T-helper 17 cell (primary cell): ENCODE measurements at regions not wholly inside any gene's neighbourhood (a gene's known extent, or its start where the extent isn't known, plus 50 kb on each side); places are given as distances from the start of the nearest gene placed in this dataset.

Source experiments
- ATAC-seq: fragments of 150-1000 bp; cut with Tn5 transposase; 2 replicates; pipeline ENCODE4 v1.10.0; 2021; ENCODE audit warnings: mild to moderate bottlenecking, moderate library complexity
- DNase-seq, 3 donors: peaks; one replicate each; pipeline versions ENCODE4 v3.0.0 to v3.0.0-alpha.2; 2020 to 2021
- H3K9me3 ChIP-seq: one replicate; pipeline ENCODE4 v1.7.0; 2013; ENCODE audit warnings: low read length, mild to moderate bottlenecking; ENCODE audit not compliant: control insufficient read depth, poor library complexity, severe bottlenecking
- H3K27ac Mint-ChIP-seq: one replicate; pipeline ENCODE4 v1.8.0; 2022; ENCODE audit warnings: mild to moderate bottlenecking, moderate library complexity, mixed read lengths
- H3K27me3 Mint-ChIP-seq: one replicate; pipeline ENCODE4 v1.8.0; 2022; ENCODE audit warnings: mixed read lengths
- H3K36me3 Mint-ChIP-seq: one replicate; pipeline ENCODE4 v1.8.0; 2022; ENCODE audit warnings: low read depth, mixed read lengths
- H3K4me1 Mint-ChIP-seq: one replicate; pipeline ENCODE4 v1.8.0; 2022; ENCODE audit warnings: mild to moderate bottlenecking, mixed read lengths
- H3K4me3 Mint-ChIP-seq: one replicate; pipeline ENCODE4 v1.8.0; 2022; ENCODE audit warnings: mild to moderate bottlenecking, moderate library complexity, mixed read lengths

DNA sequence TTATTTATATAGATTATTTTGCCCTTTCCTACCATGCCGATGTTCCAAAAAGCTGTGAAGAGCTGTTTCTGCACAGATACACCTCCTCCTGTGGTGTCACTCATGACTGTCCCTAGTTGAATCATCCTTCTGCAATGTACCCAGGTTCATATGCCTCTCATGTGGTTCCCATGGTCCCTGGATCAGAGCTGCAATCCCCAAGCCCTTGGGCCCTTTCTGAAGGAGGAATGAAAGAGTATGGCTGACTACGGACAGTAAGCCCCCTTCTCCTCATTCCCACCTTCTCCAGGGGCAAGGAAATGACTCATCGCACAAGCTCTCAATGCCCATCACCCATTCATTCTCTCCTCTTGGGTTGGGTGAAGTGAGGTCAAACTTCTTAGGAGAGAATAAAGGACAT is 63.9 kb upstream of the ACVR1 start:
- Mint-ChIP-seq H3K27ac (no peak overlapping the region), H3K4me3 (no peak overlapping the region), H3K4me1 (peaks cover 13% of the 10 kb centered on the region), H3K27me3 (peaks cover 4% of the 10 kb centered on the region), H3K36me3 (no peaks in the 10 kb centered on the region)
- ATAC-seq, result no peak
- H3K9me3 ChIP-seq, result no peaks in the 10 kb centered on the region
- DNase-seq, result no peak

- no peak for ATAC-seq
- Mint-ChIP-seq H3K4me1 (peaks cover 13% of the 10 kb centered on the region), H3K27ac (no peak overlapping the region), H3K36me3 (no peaks in the 10 kb centered on the region), H3K27me3 (peaks cover 4% of the 10 kb centered on the region), H3K4me3 (no peak overlapping the region)
- no peak for DNase-seq
- no peaks in the 10 kb centered on the region for H3K9me3 ChIP-seq
These were observed 62.4 kb upstream of the ACVR1 start for GRCh38 chr2:157938556-157938955.

GRCh38 chr2:157936406-157936805 is 60.3 kb upstream of the ACVR1 start:
- Mint-ChIP-seq H3K4me1 (peaks cover 13% of the 10 kb centered on the region), H3K27me3 (peaks cover 4% of the 10 kb centered on the region), H3K36me3 (no peaks in the 10 kb centered on the region), H3K27ac (no peak overlapping the region), H3K4me3 (no peak overlapping the region)
- no peak for ATAC-seq
- DNase-seq, result no peak
- no peaks in the 10 kb centered on the region for H3K9me3 ChIP-seq

DNA sequence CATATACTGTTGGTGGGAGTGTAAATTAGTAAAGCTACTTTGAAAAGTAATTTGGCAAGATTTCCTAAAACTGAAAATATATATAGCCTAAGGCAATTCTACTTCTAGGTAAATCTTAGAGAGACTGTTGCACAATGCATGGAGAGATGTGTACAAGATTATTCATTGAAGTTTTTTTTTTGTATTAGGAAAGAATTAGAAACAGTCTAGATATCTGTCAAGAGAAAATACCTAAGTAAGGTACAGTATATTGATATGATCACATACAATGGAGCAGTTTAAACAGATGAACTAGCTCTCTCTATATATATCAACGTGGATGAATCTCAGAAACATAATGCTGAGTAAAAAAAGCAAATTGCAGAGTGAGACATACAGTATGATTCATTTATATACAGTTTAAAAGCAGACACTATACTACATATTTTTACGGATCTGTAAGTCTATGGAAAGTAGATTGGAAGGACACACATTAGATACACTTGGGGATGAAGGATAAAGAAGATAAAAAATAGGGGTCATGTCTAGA is 59.3 kb upstream of the ACVR1 start:
- Mint-ChIP-seq H3K4me3 (no peak overlapping the region), H3K4me1 (peaks cover 13% of the 10 kb centered on the region), H3K27ac (no peak overlapping the region), H3K36me3 (no peaks in the 10 kb centered on the region), H3K27me3 (peaks cover 4% of the 10 kb centered on the region)
- DNase-seq (no peak), ATAC-seq (no peak)
- H3K9me3 ChIP-seq, result no peaks in the 10 kb centered on the region

DNA sequence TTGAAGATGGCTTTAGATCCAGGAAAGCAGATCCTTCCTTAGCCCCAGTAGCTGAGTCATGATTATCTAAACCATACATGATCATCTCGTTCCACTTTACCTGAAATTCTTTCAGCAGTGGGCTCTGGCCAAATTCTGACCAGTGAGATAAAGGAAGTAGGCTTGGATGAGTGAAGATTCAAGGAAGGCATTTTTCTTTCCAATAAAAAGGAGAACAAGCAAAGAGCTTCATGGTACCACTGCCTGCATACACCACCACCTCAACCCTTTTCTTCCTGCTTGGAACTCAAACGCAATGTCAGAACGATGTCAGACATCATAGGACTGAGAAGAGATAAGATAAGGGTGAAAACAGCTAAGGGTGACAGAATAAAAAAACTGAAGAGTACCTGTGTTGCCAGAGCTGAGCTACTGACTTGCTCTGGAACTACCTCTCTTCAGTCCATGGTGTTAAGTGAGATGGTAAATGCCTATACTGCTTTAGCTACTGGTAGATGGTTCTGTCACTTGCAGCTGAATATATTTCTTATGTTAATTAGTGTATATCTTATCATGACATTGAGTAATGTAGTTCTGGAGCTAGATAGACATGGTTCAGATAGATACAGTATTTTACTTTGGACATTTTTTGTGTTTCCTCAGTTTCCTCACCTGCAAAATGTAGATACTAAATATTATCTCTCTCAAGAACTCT is 58.7 kb upstream of the ACVR1 start:
- DNase-seq (no peak), ATAC-seq (no peak)
- Mint-ChIP-seq H3K27ac (no peak overlapping the region), H3K4me1 (peaks cover 13% of the 10 kb centered on the region), H3K27me3 (no peaks in the 10 kb centered on the region), H3K36me3 (peaks cover 3% of the 10 kb centered on the region), H3K4me3 (no peak overlapping the region)
- H3K9me3 ChIP-seq, result no peaks in the 10 kb centered on the region

- Mint-ChIP-seq H3K36me3 (peaks cover 3% of the 10 kb centered on the region), H3K4me3 (no peak overlapping the region), H3K4me1 (peaks cover 13% of the 10 kb centered on the region), H3K27me3 (no peaks in the 10 kb centered on the region), H3K27ac (no peak overlapping the region)
- DNase-seq, result no peak
- H3K9me3 ChIP-seq, result no peaks in the 10 kb centered on the region
- ATAC-seq, result no peak
These were observed 57.2 kb upstream of the ACVR1 start for GRCh38 chr2:157933160-157933920.

DNA sequence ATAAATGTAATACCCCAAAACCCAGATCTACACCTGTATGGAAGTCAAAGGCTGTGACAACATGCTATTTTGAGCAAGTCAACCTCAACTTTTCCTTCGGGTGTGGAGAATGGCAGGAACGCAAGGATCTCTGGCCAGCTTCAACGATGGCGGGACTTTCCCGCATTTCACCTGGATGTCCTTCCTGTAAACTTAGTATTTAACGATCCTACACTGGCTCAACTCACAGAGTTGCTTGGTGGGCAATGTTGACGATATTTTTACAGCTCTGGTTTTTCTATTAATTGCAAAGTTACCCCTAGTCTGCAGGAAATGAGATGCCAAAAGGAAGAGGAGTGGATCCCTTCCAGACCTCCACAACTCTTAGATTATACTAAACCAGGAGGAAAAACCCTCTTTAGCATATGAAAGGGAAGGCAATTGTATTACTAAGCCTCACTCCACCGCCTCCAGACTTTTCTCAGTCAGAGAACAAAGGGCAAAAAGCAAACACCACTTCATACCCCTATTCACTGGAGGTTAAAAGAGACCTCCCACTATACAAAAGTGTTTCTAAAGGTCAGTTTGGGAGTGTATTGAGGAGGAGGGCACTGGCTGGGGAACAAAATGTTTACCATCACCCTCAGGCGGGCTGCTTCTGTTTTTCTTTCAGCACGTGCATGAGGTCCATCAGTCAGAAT is 56.5 kb upstream of the ACVR1 start:
- Mint-ChIP-seq H3K27ac (no peak overlapping the region), H3K36me3 (peaks cover 3% of the 10 kb centered on the region), H3K27me3 (no peaks in the 10 kb centered on the region), H3K4me1 (peaks cover 10% of the 10 kb centered on the region), H3K4me3 (no peak overlapping the region)
- DNase-seq (no peak), ATAC-seq (no peak)
- no peaks in the 10 kb centered on the region for H3K9me3 ChIP-seq

GRCh38 chr2:157931542-157931941 is 55.4 kb upstream of the ACVR1 start:
- no peak for DNase-seq
- no peak for ATAC-seq
- Mint-ChIP-seq H3K27ac (no peak overlapping the region), H3K27me3 (no peaks in the 10 kb centered on the region), H3K4me3 (no peak overlapping the region), H3K36me3 (peaks cover 3% of the 10 kb centered on the region), H3K4me1 (peaks cover 10% of the 10 kb centered on the region)
- H3K9me3 ChIP-seq, result no peaks in the 10 kb centered on the region

- ATAC-seq (no peak), DNase-seq (no peak)
These were observed 54.6 kb upstream of the ACVR1 start for GRCh38 chr2:157930728-157931127.

DNA sequence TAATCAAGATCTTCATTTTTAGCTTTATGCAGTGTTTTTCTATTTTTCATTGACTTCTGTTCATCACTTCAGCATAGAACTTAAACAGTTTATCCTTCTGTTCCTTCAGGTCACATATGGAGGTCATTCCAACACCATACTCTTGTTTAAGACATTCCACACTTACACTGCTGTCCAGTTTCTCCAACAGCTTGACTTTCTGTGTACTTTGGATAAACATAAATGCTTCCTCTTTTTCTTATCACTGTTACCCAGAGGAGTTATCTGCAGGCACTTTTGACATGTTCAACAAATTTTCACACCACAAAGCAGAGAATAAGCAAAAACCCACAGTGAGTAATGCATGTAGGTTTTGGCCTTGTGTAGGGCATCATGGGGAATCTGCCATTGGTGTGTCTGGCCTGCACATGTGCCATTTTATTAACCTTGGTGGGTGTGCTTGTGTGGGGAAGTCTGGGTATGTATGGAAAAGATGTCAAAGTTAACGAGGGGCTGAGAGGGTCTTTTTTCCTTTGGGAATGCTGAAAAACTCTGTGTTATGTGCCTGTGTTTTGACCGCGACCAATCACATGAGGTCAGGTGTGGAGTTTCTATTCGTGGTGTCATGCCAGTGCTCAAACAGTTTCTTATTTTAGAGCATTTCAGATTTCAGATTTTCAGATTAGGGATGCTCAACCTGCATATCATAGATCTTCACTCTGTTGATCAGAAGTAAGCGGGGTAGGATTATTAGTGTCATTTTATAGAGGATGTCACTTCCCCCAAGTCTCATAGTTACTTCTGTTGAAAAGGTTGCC is 53.9 kb upstream of the ACVR1 start:
- ATAC-seq, result no peak
- H3K4me3 Mint-ChIP-seq, result no peak overlapping the region
- peaks cover 3% of the 10 kb centered on the region for H3K36me3 Mint-ChIP-seq
- DNase-seq, result no peak
- H3K27ac Mint-ChIP-seq, result no peak overlapping the region
- no peaks in the 10 kb centered on the region for H3K9me3 ChIP-seq
- no peaks in the 10 kb centered on the region for H3K27me3 Mint-ChIP-seq
- peaks cover 4% of the 10 kb centered on the region for H3K4me1 Mint-ChIP-seq

More at GRCh38 chr2:157930728-157931127, 54.6 kb upstream of the ACVR1 start:
- no peaks in the 10 kb centered on the region for H3K9me3 ChIP-seq
- H3K27ac Mint-ChIP-seq, result no peak overlapping the region
- peaks cover 2% of the 10 kb centered on the region for H3K4me1 Mint-ChIP-seq
- H3K4me3 Mint-ChIP-seq, result no peak overlapping the region
- peaks cover 3% of the 10 kb centered on the region for H3K36me3 Mint-ChIP-seq
- no peaks in the 10 kb centered on the region for H3K27me3 Mint-ChIP-seq

DNA sequence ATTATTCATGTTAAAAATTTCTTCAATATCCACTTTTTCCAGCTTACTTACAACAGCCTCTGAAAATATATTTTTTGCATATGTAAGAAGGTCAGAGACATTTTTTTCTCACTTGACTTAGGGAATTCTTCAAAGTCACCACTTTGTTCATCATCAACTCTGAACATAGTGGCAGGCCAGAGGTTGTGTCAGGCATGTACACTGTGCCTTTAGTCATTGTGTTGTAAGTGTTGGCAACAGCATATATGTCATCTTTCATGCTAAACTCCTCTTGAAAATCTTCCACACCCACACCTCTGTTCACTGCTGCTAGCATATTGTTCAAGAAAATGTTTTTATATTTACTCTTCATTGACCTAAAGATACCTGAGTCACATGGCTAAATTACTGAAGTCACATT is 52.2 kb upstream of the ACVR1 start:
- DNase-seq (no peak), ATAC-seq (no peak)
- no peaks in the 10 kb centered on the region for H3K9me3 ChIP-seq
- no peak overlapping the region for H3K27ac Mint-ChIP-seq
- no peak overlapping the region for H3K4me3 Mint-ChIP-seq
- peaks cover 4% of the 10 kb centered on the region for H3K4me1 Mint-ChIP-seq
- no peaks in the 10 kb centered on the region for H3K27me3 Mint-ChIP-seq
- H3K36me3 Mint-ChIP-seq, result peaks cover 5% of the 10 kb centered on the region

- no peaks in the 10 kb centered on the region for H3K27me3 Mint-ChIP-seq
- H3K27ac Mint-ChIP-seq, result no peak overlapping the region
- no peak for ATAC-seq
These were observed 51.0 kb upstream of the ACVR1 start for GRCh38 chr2:157927155-157927554.

More at GRCh38 chr2:157927155-157927554, 51.0 kb upstream of the ACVR1 start:
- no peak for DNase-seq
- H3K9me3 ChIP-seq, result no peaks in the 10 kb centered on the region
- Mint-ChIP-seq H3K36me3 (peaks cover 5% of the 10 kb centered on the region), H3K4me1 (peaks cover 4% of the 10 kb centered on the region), H3K4me3 (no peak overlapping the region)
